ENCODE measurements at regions not wholly inside any gene's neighbourhood (a gene's known extent, or its start where the extent isn't known, plus 50 kb on each side); places are given as distances from the start of the nearest gene placed in this dataset.

GRCh38 chr3:139180489-139180888 is 135.8 kb upstream of the PRR23C start (continued):
- TF ChIP-seq CHD7 (IDR thresholded peaks at IDR 0.05; ENCODE audit: low read depth, low read length) (no peak), ZNF79 (CRISPR knock-in tag; IDR thresholded peaks at IDR 0.05; ENCODE audit: low read depth) (no peak), ARID3A (IDR thresholded peaks at IDR 0.05; ENCODE audit: borderline replicate concordance, low read depth, low read length) (no peak), HDAC6 (IDR thresholded peaks at IDR 0.05; ENCODE audit: low read depth, low read length) (no peak), ILF3 (IDR thresholded peaks at IDR 0.05; ENCODE audit: borderline replicate concordance) (no peak), ZNF324 (CRISPR knock-in tag; IDR thresholded peaks at IDR 0.05) (no peak), ZBED1 (IDR thresholded peaks at IDR 0.05) (no peak)
